ENCODE measurements at regions not wholly inside any gene's neighbourhood (a gene's known extent, or its start where the extent isn't known, plus 50 kb on each side); places are given as distances from the start of the nearest gene placed in this dataset.

GRCh38 chr3:176692199-176692965 is 504.9 kb downstream of the TBL1XR1 start:
- TF ChIP-seq CTCF (optimal IDR thresholded peaks at IDR 0.05 in 1 of 3, IDR thresholded peaks at IDR 0.05 in 1 of 3, conservative IDR thresholded peaks at IDR 0.05 in 1 of 3; ENCODE audit: extremely low read depth in 1 of 3, insufficient read depth in 2 of 3, low read length in 3 of 3), result no peak
- no peak for TF ChIP-seq EZH2 (IDR thresholded peaks at IDR 0.05; ENCODE audit: low read length)
